H9 (cell line): ENCODE measurements at regions not wholly inside any gene's neighbourhood (a gene's known extent, or its start where the extent isn't known, plus 50 kb on each side); places are given as distances from the start of the nearest gene placed in this dataset.

Experiments used
- DNase-seq: peaks from one replicate; pipeline ENCODE4 v3.0.0-alpha.2; 2017
- H2AFZ ChIP-seq: one replicate; pipeline ENCODE4 v1.6.1; 2013; ENCODE audit warnings: mild to moderate bottlenecking, low read length, control low read depth, moderate library complexity
- H2AK5ac ChIP-seq: 2 replicates; pipeline ENCODE4 v1.6.1; 2013; ENCODE audit warnings: low read length, control low read depth, mixed read lengths; ENCODE audit not compliant: insufficient read length
- H2BK120ac ChIP-seq: one replicate; pipeline ENCODE4 v1.6.1; 2013; ENCODE audit warnings: low read depth, mild to moderate bottlenecking, low read length, control low read depth, inconsistent platforms; ENCODE audit not compliant: poor library complexity, severe bottlenecking
- H2BK12ac ChIP-seq: 2 replicates; pipeline ENCODE4 v1.6.1; 2013; ENCODE audit warnings: low read length, control low read depth, mixed read lengths, low read depth; ENCODE audit not compliant: insufficient read length
- H2BK15ac ChIP-seq: 2 replicates; pipeline ENCODE4 v1.6.1; 2013; ENCODE audit warnings: low read depth, low read length, control low read depth
- H2BK20ac ChIP-seq: one replicate; pipeline ENCODE4 v1.6.1; 2013; ENCODE audit warnings: low read depth, mild to moderate bottlenecking, low read length, control low read depth, inconsistent platforms; ENCODE audit not compliant: poor library complexity, severe bottlenecking
- H2BK5ac ChIP-seq: 2 replicates; pipeline ENCODE4 v1.6.1; 2013; ENCODE audit warnings: low read length, control low read depth, mixed read lengths; ENCODE audit not compliant: insufficient read length
- H3K14ac ChIP-seq: 2 replicates; pipeline ENCODE4 v1.6.1; 2013; ENCODE audit warnings: low read length, control low read depth; ENCODE audit not compliant: insufficient read depth
- H3K18ac ChIP-seq: 2 replicates; pipeline ENCODE4 v1.6.1; 2013; ENCODE audit warnings: low read depth, mild to moderate bottlenecking, mixed read lengths, low read length, control low read depth; ENCODE audit not compliant: insufficient read length
- H3K23ac ChIP-seq: 2 replicates; pipeline ENCODE4 v1.6.1; 2013; ENCODE audit warnings: low read length, control low read depth, mixed read lengths, low read depth; ENCODE audit not compliant: insufficient read length
- H3K23me2 ChIP-seq: 2 replicates; pipeline ENCODE4 v1.6.1; 2013; ENCODE audit warnings: low read depth, mild to moderate bottlenecking, mixed read lengths, low read length, control low read depth; ENCODE audit not compliant: insufficient read length, poor library complexity, severe bottlenecking
- H3K27ac ChIP-seq: 2 replicates; pipeline ENCODE4 v1.5.1; 2013; ENCODE audit warnings: low read length, control low read depth, mixed read lengths, low read depth; ENCODE audit not compliant: insufficient read length
- H3K27me3 ChIP-seq: 2 replicates; pipeline ENCODE4 v1.6.1; 2013; ENCODE audit warnings: low read length, control low read depth, inconsistent platforms; ENCODE audit not compliant: insufficient read depth
- H3K4ac ChIP-seq: 2 replicates; pipeline ENCODE4 v1.6.1; 2013; ENCODE audit warnings: low read depth, mild to moderate bottlenecking, control low read depth, inconsistent platforms, low read length, moderate library complexity
- H3K4me1 ChIP-seq: 2 replicates; pipeline ENCODE4 v1.6.1; 2013; ENCODE audit warnings: low read length, control low read depth, inconsistent platforms; ENCODE audit not compliant: insufficient read depth
- H3K4me2 ChIP-seq: 2 replicates; pipeline ENCODE4 v1.6.1; 2013; ENCODE audit warnings: low read length, control low read depth, mixed read lengths; ENCODE audit not compliant: insufficient read length, insufficient read depth
- H3K56ac ChIP-seq: 2 replicates; pipeline ENCODE4 v1.6.1; 2013; ENCODE audit warnings: low read depth, mild to moderate bottlenecking, mixed read lengths, low read length, control low read depth; ENCODE audit not compliant: insufficient read length
- H3K79me1 ChIP-seq: 2 replicates; pipeline ENCODE4 v1.6.1; 2013; ENCODE audit warnings: low read depth, mild to moderate bottlenecking, moderate library complexity, low read length, control low read depth, inconsistent platforms; ENCODE audit not compliant: insufficient read depth, poor library complexity, severe bottlenecking
- H3K79me2 ChIP-seq: 2 replicates; pipeline ENCODE4 v1.6.1; 2013; ENCODE audit warnings: low read length, control low read depth, inconsistent platforms; ENCODE audit not compliant: insufficient read depth
- H3K9ac ChIP-seq: 2 replicates; pipeline ENCODE4 v1.6.1; 2013; ENCODE audit warnings: low read length, control low read depth, mixed read lengths; ENCODE audit not compliant: insufficient read length; ENCODE audit errors: extremely low read depth
- H3K9me3 ChIP-seq: one replicate; pipeline ENCODE4 v1.6.1; 2013; ENCODE audit warnings: low read depth, low read length, inconsistent platforms; ENCODE audit not compliant: control insufficient read depth
- H3T11ph ChIP-seq: one replicate; pipeline ENCODE4 v1.6.1; 2013; ENCODE audit warnings: mild to moderate bottlenecking, low read length, control low read depth, inconsistent platforms
- H4K20me1 ChIP-seq: one replicate; pipeline ENCODE4 v1.6.1; 2013; ENCODE audit not compliant: control insufficient read depth, insufficient read length, insufficient read depth
- H4K5ac ChIP-seq: 2 replicates; pipeline ENCODE4 v1.6.1; 2013; ENCODE audit warnings: low read depth, mild to moderate bottlenecking, mixed read lengths, low read length, control low read depth; ENCODE audit not compliant: insufficient read length
- H4K8ac ChIP-seq: replicated peaks from 2 replicates; pipeline ENCODE4 v1.6.1; 2013; ENCODE audit warnings: low read length, control low read depth, mixed read lengths, low read depth; ENCODE audit not compliant: insufficient read length
- H4K91ac ChIP-seq: 2 replicates; pipeline ENCODE4 v1.6.1; 2013; ENCODE audit warnings: low read depth, mild to moderate bottlenecking, moderate library complexity, mixed read lengths, low read length, control low read depth; ENCODE audit not compliant: insufficient read length
- H3K27ac Mint-ChIP-seq, 3 experiments: 2 replicates in 2 of 3; 3 replicates in 1 of 3; pipeline ENCODE4 v1.8.0; 2020 to 2021; ENCODE audit warnings: mixed read lengths in 3 of 3, mild to moderate bottlenecking in 1 of 3, moderate library complexity in 1 of 3
- H3K27me3 Mint-ChIP-seq: 2 replicates; pipeline ENCODE4 v1.8.0; 2021; ENCODE audit warnings: low read depth, mild to moderate bottlenecking, moderate library complexity, mixed read lengths
- H3K36me3 Mint-ChIP-seq, 3 experiments: 2 replicates in 2 of 3; 3 replicates in 1 of 3; pipeline ENCODE4 v1.8.0; 2020 to 2021; ENCODE audit warnings: low read depth in 3 of 3, mixed read lengths in 3 of 3; ENCODE audit not compliant: insufficient read depth in 1 of 3
- H3K4me1 Mint-ChIP-seq, 2 experiments: 2 replicates each; pipeline ENCODE4 v1.8.0; 2020; ENCODE audit warnings: mixed read lengths in 2 of 2
- H3K4me3 Mint-ChIP-seq, 2 experiments: 2 replicates in 1 of 2; 3 replicates in 1 of 2; pipeline ENCODE4 v1.8.0; 2020 to 2021; ENCODE audit warnings: mild to moderate bottlenecking in 2 of 2, mixed read lengths in 2 of 2, moderate library complexity in 1 of 2
- H3K9me3 Mint-ChIP-seq, 2 experiments: 2 replicates in 1 of 2; 3 replicates in 1 of 2; pipeline ENCODE4 v1.8.0; 2020; ENCODE audit warnings: mild to moderate bottlenecking in 2 of 2, mixed read lengths in 2 of 2, moderate library complexity in 1 of 2
- CTCF ChIP-seq: fragments of 200-600 bp; sonication (generic); conservative IDR thresholded peaks from 3 replicates; pipeline ENCODE4 v1.8.0; 2021; ENCODE audit warnings: antibody characterized with exemption, mild to moderate bottlenecking
- WGBS: extraction: QIAGEN DNeasy Blood & Tissue Kit; methylation state at CpG from one replicate; pipeline ENCODE4 v1.1.7; 2013; ENCODE audit warnings: missing lambda C conversion rate, low lambda C conversion rate, mixed read lengths; ENCODE audit not compliant: insufficient read length; ENCODE audit errors: extremely low coverage; 5-methylcytosine and 5-hydroxymethylcytosine counted together

GRCh38 chr2:172297950-172298349 is 129.4 kb upstream of the ITGA6 start:
- no peak overlapping the region for H2BK20ac ChIP-seq
- H3K4me2 ChIP-seq = no peak overlapping the region
- H3K4me3 Mint-ChIP-seq = no peak overlapping the region

More at GRCh38 chr2:172297950-172298349, 129.4 kb upstream of the ITGA6 start:
- no peak overlapping the region for H2BK15ac ChIP-seq
- no peak overlapping the region for H3K4ac ChIP-seq
- no peak overlapping the region for H4K5ac ChIP-seq
- H2AFZ ChIP-seq = no peak overlapping the region
- H3K79me1 ChIP-seq = no peaks in the 10 kb centered on the region
- no peak overlapping the region for H3K14ac ChIP-seq
- Mint-ChIP-seq H3K36me3 (peaks cover 0 to 7% (median 0%) of the 10 kb centered on the region in 3 experiments; a peak in 1 of 7 replicates), H3K27me3 (peaks cover 69% of the 10 kb centered on the region), H3K9me3 (peaks cover 6 to 7% of the 10 kb centered on the region in 2 experiments; a peak in 2 of 5 replicates), H3K27ac (no peak overlapping the region; a peak in 1 of 7 replicates), H3K4me1 (peaks cover 41 to 43% of the 10 kb centered on the region in 2 experiments)
- H4K91ac ChIP-seq = no peak overlapping the region
- H3K79me2 ChIP-seq = no peaks in the 10 kb centered on the region
- H4K8ac ChIP-seq = no peak overlapping the region
- no peak overlapping the region for H3K18ac ChIP-seq
- no peak overlapping the region for H3K9ac ChIP-seq
- no peak overlapping the region for H3K23ac ChIP-seq
- peaks cover 8% of the 10 kb centered on the region for H3K4me1 ChIP-seq
- no peak for TF ChIP-seq CTCF
- H4K20me1 ChIP-seq = no peaks in the 10 kb centered on the region
- no peak overlapping the region for H3K27ac ChIP-seq
- H3T11ph ChIP-seq = no peak overlapping the region
- no peak overlapping the region for H2BK12ac ChIP-seq
- no peak overlapping the region for H2BK120ac ChIP-seq
- no peak overlapping the region for H3K56ac ChIP-seq
- H3K23me2 ChIP-seq = no peaks in the 10 kb centered on the region
- H3K27me3 ChIP-seq = no peaks in the 10 kb centered on the region; the same call in 1 of the 2 replicates
- H2AK5ac ChIP-seq = no peak overlapping the region
- H3K9me3 ChIP-seq = no peaks in the 10 kb centered on the region
- H2BK5ac ChIP-seq = no peak overlapping the region
- no peak for DNase-seq
- no CpG with 5 or more reads among the region's 4 CpGs for WGBS
